Sigmoid colon (tissue), 4 donors: ENCODE measurements at regions not wholly inside any gene's neighbourhood (a gene's known extent, or its start where the extent isn't known, plus 50 kb on each side); places are given as distances from the start of the nearest gene placed in this dataset.

Experiments used
- EP300 ChIP-seq, 4 donors: sonication (generic); formaldehyde crosslinking; IDR thresholded peaks; one replicate each; pipeline ENCODE4 v1.6.1; 2017; ENCODE audit warnings: antibody characterized with exemption in 4 of 4
- POLR2A ChIP-seq, 2 donors: fragments of 450-650 bp; IDR thresholded peaks; one replicate each; pipeline ENCODE4 v1.6.1; 2016; ENCODE audit warnings: antibody characterized with exemption in 2 of 2, mild to moderate bottlenecking in 2 of 2, moderate library complexity in 2 of 2
- POLR2AphosphoS5 ChIP-seq, 4 donors: sonication (generic); formaldehyde crosslinking; IDR thresholded peaks; one replicate each; pipeline ENCODE4 v1.6.1; 2017; ENCODE audit warnings: antibody characterized with exemption in 4 of 4
- TF ChIP-seq, protein P1 (sequence below), 4 experiments: fragments of 450-650 bp in 3 of 4; fragments of 200-600 bp in 1 of 4; IDR thresholded peaks; one replicate each; pipeline ENCODE4 v1.5.1; 2016 to 2019; ENCODE audit warnings: antibody characterized with exemption in 4 of 4, mild to moderate bottlenecking in 3 of 4, moderate library complexity in 2 of 4

GRCh38 chr7:65301007-65301406 is 72.6 kb upstream of the ZNF92 start:
- TF ChIP-seq POLR2AphosphoS5 (IDR thresholded peaks at IDR 0.05) (no peak), POLR2A (IDR thresholded peaks at IDR 0.05) (no peak), EP300 (IDR thresholded peaks at IDR 0.05) (no peak)
- TF ChIP-seq, protein P1, sequence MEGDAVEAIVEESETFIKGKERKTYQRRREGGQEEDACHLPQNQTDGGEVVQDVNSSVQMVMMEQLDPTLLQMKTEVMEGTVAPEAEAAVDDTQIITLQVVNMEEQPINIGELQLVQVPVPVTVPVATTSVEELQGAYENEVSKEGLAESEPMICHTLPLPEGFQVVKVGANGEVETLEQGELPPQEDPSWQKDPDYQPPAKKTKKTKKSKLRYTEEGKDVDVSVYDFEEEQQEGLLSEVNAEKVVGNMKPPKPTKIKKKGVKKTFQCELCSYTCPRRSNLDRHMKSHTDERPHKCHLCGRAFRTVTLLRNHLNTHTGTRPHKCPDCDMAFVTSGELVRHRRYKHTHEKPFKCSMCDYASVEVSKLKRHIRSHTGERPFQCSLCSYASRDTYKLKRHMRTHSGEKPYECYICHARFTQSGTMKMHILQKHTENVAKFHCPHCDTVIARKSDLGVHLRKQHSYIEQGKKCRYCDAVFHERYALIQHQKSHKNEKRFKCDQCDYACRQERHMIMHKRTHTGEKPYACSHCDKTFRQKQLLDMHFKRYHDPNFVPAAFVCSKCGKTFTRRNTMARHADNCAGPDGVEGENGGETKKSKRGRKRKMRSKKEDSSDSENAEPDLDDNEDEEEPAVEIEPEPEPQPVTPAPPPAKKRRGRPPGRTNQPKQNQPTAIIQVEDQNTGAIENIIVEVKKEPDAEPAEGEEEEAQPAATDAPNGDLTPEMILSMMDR (IDR thresholded peaks at IDR 0.05) = no peak
